GM19023 (cell line): ENCODE measurements at regions not wholly inside any gene's neighbourhood (a gene's known extent, or its start where the extent isn't known, plus 50 kb on each side); places are given as distances from the start of the nearest gene placed in this dataset.
"Not testable (repeated sequence)": the region's sequence is repeated elsewhere in the genome, so short reads cannot be mapped to it uniquely, and the experiment has no call there.

Experiments used
- ATAC-seq: cut with Tn5 transposase; IDR thresholded peaks from one replicate; pipeline ENCODE4 v1.9.1; 2021; ENCODE audit warnings: mild to moderate bottlenecking, moderate library complexity; ENCODE audit not compliant: unreplicated experiment

- ATAC-seq, result no peak
Measured at GRCh38 chrX:75873993-75874392, 88.9 kb upstream of the MAGEE2 start.

DNA sequence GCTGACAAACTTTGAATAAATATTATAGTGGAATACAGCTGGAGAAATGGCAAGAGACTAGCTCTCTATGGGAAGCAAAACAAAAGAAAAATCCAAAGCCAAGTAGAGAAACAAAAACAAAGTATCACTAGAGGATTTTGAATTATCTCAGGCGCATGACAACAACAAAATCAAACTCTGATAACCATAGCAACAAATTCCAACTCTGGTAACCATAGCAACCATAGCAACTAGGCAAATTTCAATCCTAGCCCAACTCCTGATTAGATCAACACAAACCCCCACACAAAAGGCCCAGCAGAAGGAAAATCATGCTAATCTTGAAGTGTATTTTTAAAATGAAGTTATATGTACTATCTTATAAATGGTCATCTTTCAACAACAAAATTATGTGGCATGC is 98.4 kb upstream of the MAGEE2 start:
- ATAC-seq, result no peak

DNA sequence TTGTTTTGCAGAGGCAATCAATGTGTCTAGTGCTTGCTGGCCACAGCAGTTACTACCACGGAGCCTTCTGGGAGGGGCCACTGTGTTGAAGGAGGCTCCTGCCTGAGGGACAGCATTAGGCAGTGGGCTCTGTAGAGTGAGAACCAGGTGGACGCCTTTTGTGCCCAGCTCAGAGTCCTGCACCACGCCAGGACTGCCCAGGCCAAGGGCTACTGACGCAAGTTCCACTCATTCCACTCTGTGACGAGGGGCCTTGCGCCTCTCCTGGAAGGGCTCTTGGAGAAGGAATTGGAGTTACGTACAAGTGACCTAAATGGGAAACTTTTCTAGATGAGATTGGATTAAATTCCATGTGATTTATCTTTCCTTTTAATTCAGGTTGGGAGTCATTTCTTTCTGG is 102.8 kb upstream of the MAGEE2 start:
- no peak for ATAC-seq

GRCh38 chrX:75892749-75893148 is 107.7 kb upstream of the MAGEE2 start:
- no peak for ATAC-seq

GRCh38 chrX:75893281-75893680 is 108.2 kb upstream of the MAGEE2 start:
- ATAC-seq, result no peak

DNA sequence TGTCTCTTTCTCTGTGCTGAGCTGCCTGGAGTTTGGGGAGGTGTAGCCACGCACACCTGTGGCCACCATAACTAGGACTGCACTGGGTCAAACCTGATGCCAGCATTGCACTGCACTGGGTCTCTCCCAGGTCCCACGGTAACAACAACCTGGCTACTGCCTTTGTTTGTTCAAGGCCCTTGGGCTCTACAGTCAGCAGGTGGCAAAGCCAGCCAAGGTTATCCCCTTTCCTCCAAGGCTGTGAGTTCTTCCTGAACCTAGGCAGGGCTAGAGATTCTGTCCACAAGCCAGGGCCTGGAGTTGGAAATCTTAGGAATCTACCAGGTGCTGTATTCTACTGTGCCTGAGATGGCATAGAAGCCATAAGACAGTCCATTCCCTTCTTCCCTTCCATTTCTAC is 126.7 kb upstream of the MAGEE2 start:
- no peak for ATAC-seq

GRCh38 chrX:75957107-75957610 is 172.1 kb upstream of the MAGEE2 start:
- no peak for ATAC-seq

DNA sequence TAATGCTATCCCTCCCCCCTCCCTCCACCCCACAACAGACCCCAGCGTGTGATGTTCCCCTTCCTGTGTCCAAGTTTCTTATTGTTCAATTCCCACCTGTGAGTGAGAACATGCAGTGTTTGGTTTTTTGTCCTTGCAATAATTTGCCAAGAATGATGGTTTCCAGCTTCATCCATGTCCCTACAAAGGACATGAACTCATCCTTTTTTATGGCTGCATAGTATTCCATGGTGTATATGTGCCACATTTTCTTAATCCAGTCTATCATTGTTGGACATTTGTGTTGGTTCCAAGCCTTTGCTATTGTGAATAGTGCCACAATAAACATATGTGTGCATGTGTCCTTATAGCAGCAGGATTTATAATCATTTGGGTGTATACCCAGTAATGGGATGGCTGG is 176.3 kb upstream of the MAGEE2 start:
- not testable (repeated sequence) for ATAC-seq

DNA sequence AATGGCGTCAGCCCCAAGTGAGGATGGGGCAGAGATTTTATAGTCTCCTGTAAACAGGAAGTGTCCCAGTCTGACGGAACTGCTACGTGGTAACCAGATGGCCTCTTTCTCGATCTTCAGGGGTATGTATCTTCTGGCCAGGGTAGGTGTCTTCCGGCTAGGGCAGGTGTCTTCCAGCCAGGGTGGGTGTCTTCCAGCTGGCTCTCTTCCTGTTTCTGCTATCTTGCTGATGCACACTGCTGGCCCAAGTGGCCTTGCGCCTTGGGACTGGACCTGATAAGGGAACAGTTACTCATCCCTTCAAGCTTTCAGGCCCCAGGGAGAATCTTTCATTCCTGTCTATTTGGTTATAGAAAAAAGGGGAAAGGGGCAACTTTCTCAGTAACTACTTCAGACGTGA is 178.7 kb upstream of the MAGEE2 start:
- ATAC-seq, result no peak

DNA sequence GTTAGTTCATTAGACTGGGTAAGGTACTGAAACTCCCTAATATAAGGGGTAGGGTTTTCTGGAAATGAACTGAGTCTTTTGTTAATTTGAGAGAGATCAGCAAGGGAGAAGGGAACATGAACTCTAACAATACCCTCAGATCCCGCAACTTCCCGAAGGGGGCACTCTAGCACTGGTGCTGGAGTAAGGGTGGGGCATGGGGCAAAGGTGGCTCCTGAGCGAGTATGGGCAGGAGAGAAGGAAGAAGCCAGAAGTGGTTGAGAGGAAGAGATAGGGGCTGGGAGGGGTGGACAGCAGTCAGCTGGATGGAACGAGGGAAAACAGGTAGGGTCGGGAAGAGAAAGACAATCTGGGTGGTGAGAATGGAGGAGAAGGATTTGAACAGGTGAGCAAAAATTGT is 183.2 kb upstream of the MAGEE2 start:
- ATAC-seq, result no peak

GRCh38 chrX:75986976-75987375 is 185.9 kb upstream of the PBDC1 start:
- ATAC-seq, result no peak

- ATAC-seq, result peak; percentile 79
Measured at GRCh38 chrX:75989806-75990590, 182.9 kb upstream of the PBDC1 start.

DNA sequence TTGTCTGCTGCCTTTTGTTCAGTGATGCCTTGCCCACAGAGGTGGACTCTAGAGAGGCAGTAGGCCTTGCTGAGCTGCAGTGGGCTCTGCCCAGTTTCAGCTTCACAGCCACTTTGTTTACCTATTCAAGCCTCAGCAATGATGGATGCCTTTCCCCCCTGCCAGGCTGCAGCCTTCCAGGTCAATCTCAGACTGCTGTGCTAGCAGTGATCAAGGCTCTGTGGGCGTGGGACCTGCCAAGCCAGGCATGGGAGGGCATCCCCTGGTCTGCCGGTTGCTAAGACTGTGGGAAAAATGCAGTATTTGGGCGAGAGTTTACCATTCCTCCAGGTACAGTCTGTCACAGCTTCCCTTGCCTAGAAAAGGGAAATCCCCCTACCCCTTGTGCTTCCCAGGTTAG is 175.2 kb upstream of the PBDC1 start:
- ATAC-seq, result no peak

DNA sequence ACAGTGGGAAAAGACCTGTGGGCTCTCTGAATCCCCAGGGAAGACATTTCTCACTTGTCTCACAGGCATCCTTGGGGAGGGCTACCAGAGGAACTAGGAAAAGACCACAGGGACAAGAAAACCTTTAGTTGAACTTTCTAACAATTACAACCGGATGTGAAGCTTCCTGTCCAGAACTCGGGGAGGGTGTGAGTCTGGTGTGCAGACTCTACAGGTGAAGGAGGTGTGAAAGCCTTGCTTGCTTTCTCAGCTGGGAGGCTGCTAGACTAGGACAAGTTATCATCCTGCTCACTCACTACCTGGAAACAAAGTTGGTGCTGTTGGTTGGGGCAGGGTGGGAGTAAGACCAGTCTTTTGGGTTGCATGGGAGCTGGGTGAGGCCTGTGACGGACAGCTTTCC is 158.5 kb upstream of the PBDC1 start:
- no peak for ATAC-seq

GRCh38 chrX:76026292-76026691 is 146.6 kb upstream of the PBDC1 start:
- ATAC-seq, result no peak

DNA sequence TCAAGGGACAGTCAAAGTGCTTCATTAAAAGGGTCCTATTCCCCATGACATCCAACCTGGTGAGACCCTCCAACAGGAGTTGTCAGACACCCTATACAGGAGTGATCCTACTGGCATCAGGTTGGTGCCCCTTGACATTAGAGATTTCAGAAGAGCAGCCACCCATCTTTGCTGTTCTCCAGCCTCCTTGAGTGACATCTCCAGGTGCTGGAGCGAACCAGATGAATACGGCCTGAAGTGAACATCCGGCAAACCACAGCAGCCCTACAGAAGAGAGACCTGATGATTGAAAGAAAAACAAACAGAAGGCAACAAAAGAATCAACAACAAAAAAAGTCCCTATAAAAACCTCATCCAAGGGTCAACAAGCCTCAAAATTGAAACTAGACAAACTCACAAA is 146.1 kb upstream of the PBDC1 start:
- ATAC-seq, result no peak

GRCh38 chrX:76029385-76029784 is 143.5 kb upstream of the PBDC1 start:
- ATAC-seq, result no peak

DNA sequence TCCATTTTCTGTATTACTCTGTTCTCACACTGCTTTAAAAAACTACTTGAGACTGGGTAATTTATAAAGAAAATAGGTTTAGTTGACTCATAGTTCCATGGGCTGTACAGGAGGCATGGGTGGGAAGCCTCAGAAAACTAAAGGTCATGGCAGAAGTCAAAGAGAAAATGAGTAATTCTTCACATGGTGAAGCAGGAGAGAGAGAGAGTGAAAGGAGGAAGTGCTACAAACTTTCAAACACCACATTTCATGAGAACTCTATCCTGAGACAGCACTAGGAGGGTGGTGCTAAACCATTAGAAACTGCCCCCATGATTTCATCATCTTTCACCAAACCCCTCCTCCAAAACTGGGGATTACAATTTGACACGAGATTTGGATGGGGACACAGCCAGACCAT is 108.0 kb upstream of the PBDC1 start:
- no peak for ATAC-seq

GRCh38 chrX:76076124-76076523 is 96.7 kb upstream of the PBDC1 start:
- ATAC-seq, result no peak

DNA sequence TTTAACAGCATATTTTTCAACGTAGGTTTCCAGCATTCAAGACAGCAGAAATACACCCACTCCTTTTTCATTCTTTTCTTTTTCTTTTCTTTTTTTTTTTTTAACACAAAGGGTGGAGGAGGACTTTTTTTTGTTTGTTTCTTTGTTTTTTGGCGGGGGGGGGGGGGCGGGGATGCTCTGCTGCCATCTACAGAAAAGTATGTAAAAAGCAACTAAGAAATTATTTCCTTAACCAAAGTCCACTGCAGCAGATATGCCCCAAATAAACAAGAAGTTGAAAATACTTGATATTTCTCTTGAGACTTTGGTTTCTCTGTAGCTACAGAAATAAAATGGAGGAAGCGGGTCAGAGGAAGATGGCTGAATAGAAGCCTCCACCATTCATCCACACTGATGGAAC is 63.2 kb upstream of the PBDC1 start:
- ATAC-seq, result no peak
